ENCODE measurements at regions not wholly inside any gene's neighbourhood (a gene's known extent, or its start where the extent isn't known, plus 50 kb on each side); places are given as distances from the start of the nearest gene placed in this dataset.

GRCh38 chr11:23336961-23337360 is 476.7 kb upstream of the CCDC179 start:
- Histone ChIP-seq H3K27me3 (ENCODE audit: control insufficient read depth, insufficient read depth, low read length) (no peaks in the 10 kb centered on the region), H3K9ac (ENCODE audit: low read length) (no peak overlapping the region), H3K9me3 (ENCODE audit: control insufficient read depth, insufficient read depth, low read depth, low read length) (no peaks in the 10 kb centered on the region), H3K4me3 (ENCODE audit: low read depth, low read length) (no peak overlapping the region), H3K27ac (ENCODE audit: low read depth, low read length) (no peak overlapping the region), H3K4me1 (ENCODE audit: control insufficient read depth, insufficient read depth, low read length) (no peaks in the 10 kb centered on the region), H3K36me3 (ENCODE audit: control insufficient read depth, insufficient read depth, low read length) (no peaks in the 10 kb centered on the region)

- Histone ChIP-seq H3K36me3 (ENCODE audit: control insufficient read depth, insufficient read depth, low read length) (no peaks in the 10 kb centered on the region), H3K4me1 (ENCODE audit: control insufficient read depth, insufficient read depth, low read length) (no peaks in the 10 kb centered on the region), H3K27me3 (ENCODE audit: control insufficient read depth, insufficient read depth, low read length) (no peaks in the 10 kb centered on the region), H3K4me3 (ENCODE audit: low read depth, low read length) (no peak overlapping the region), H3K9me3 (ENCODE audit: control insufficient read depth, insufficient read depth, low read depth, low read length) (no peaks in the 10 kb centered on the region), H3K27ac (ENCODE audit: low read depth, low read length) (no peak overlapping the region), H3K9ac (ENCODE audit: low read length) (no peak overlapping the region)
Observed at GRCh38 chr11:23353611-23354010, 493.3 kb upstream of the CCDC179 start.

GRCh38 chr11:23359297-23359696 is 499.0 kb upstream of the CCDC179 start:
- no peaks in the 10 kb centered on the region for H3K27me3 ChIP-seq (ENCODE audit: control insufficient read depth, insufficient read depth, low read length)
- H3K4me3 ChIP-seq (ENCODE audit: low read depth, low read length): no peak overlapping the region
- no peak overlapping the region for H3K27ac ChIP-seq (ENCODE audit: low read depth, low read length)
- no peak overlapping the region for H3K9ac ChIP-seq (ENCODE audit: low read length)
- H3K4me1 ChIP-seq (ENCODE audit: control insufficient read depth, insufficient read depth, low read length): no peaks in the 10 kb centered on the region
- H3K9me3 ChIP-seq (ENCODE audit: control insufficient read depth, insufficient read depth, low read depth, low read length): no peaks in the 10 kb centered on the region
- no peaks in the 10 kb centered on the region for H3K36me3 ChIP-seq (ENCODE audit: control insufficient read depth, insufficient read depth, low read length)

- no peak overlapping the region for H3K4me3 ChIP-seq (ENCODE audit: low read depth, low read length)
Observed at GRCh38 chr11:23364076-23364475, 503.8 kb upstream of the CCDC179 start.

GRCh38 chr11:23370580-23371275 is 510.5 kb upstream of the CCDC179 start:
- Histone ChIP-seq H3K27me3 (ENCODE audit: control insufficient read depth, insufficient read depth, low read length) (no peaks in the 10 kb centered on the region), H3K9ac (ENCODE audit: low read length) (no peak overlapping the region), H3K27ac (ENCODE audit: low read depth, low read length) (no peak overlapping the region), H3K36me3 (ENCODE audit: control insufficient read depth, insufficient read depth, low read length) (no peaks in the 10 kb centered on the region), H3K4me3 (ENCODE audit: low read depth, low read length) (no peak overlapping the region), H3K9me3 (ENCODE audit: control insufficient read depth, insufficient read depth, low read depth, low read length) (no peaks in the 10 kb centered on the region), H3K4me1 (ENCODE audit: control insufficient read depth, insufficient read depth, low read length) (no peaks in the 10 kb centered on the region; the same call in 1 of the 2 replicates)

More at GRCh38 chr11:23364076-23364475, 503.8 kb upstream of the CCDC179 start:
- H3K9me3 ChIP-seq (ENCODE audit: control insufficient read depth, insufficient read depth, low read depth, low read length): no peaks in the 10 kb centered on the region
- no peaks in the 10 kb centered on the region for H3K27me3 ChIP-seq (ENCODE audit: control insufficient read depth, insufficient read depth, low read length)
- H3K4me1 ChIP-seq (ENCODE audit: control insufficient read depth, insufficient read depth, low read length): no peaks in the 10 kb centered on the region; the same call in 1 of the 2 replicates
- no peaks in the 10 kb centered on the region for H3K36me3 ChIP-seq (ENCODE audit: control insufficient read depth, insufficient read depth, low read length)
- H3K27ac ChIP-seq (ENCODE audit: low read depth, low read length): no peak overlapping the region
- no peak overlapping the region for H3K9ac ChIP-seq (ENCODE audit: low read length)

- Histone ChIP-seq H3K36me3 (ENCODE audit: control insufficient read depth, insufficient read depth, low read length) (no peaks in the 10 kb centered on the region), H3K27ac (ENCODE audit: low read depth, low read length) (no peak overlapping the region), H3K9ac (ENCODE audit: low read length) (no peak overlapping the region), H3K4me1 (ENCODE audit: control insufficient read depth, insufficient read depth, low read length) (no peaks in the 10 kb centered on the region), H3K9me3 (ENCODE audit: control insufficient read depth, insufficient read depth, low read depth, low read length) (no peaks in the 10 kb centered on the region), H3K27me3 (ENCODE audit: control insufficient read depth, insufficient read depth, low read length) (no peaks in the 10 kb centered on the region), H3K4me3 (ENCODE audit: low read depth, low read length) (no peak overlapping the region)
Observed at GRCh38 chr11:23377909-23378308, 517.6 kb upstream of the CCDC179 start.

GRCh38 chr11:23391031-23391430 is 530.8 kb upstream of the CCDC179 start:
- Histone ChIP-seq H3K27me3 (ENCODE audit: control insufficient read depth, insufficient read depth, low read length) (no peaks in the 10 kb centered on the region), H3K9ac (ENCODE audit: low read length) (no peak overlapping the region), H3K9me3 (ENCODE audit: control insufficient read depth, insufficient read depth, low read depth, low read length) (no peaks in the 10 kb centered on the region)

GRCh38 chr11:23398052-23398451 is 537.8 kb upstream of the CCDC179 start:
- Histone ChIP-seq H3K4me3 (ENCODE audit: low read depth, low read length) (no peak overlapping the region), H3K36me3 (ENCODE audit: control insufficient read depth, insufficient read depth, low read length) (no peaks in the 10 kb centered on the region), H3K27me3 (ENCODE audit: control insufficient read depth, insufficient read depth, low read length) (no peaks in the 10 kb centered on the region), H3K27ac (ENCODE audit: low read depth, low read length) (no peak overlapping the region), H3K4me1 (ENCODE audit: control insufficient read depth, insufficient read depth, low read length) (no peaks in the 10 kb centered on the region), H3K9ac (ENCODE audit: low read length) (no peak overlapping the region), H3K9me3 (ENCODE audit: control insufficient read depth, insufficient read depth, low read depth, low read length) (no peaks in the 10 kb centered on the region)

More at GRCh38 chr11:23391031-23391430, 530.8 kb upstream of the CCDC179 start:
- H3K36me3 ChIP-seq (ENCODE audit: control insufficient read depth, insufficient read depth, low read length): no peaks in the 10 kb centered on the region
- 0 out of 2 replicates have a peak, but pooled peaks cover 3% of the 10 kb centered on the region for H3K4me1 ChIP-seq (ENCODE audit: control insufficient read depth, insufficient read depth, low read length)
- H3K4me3 ChIP-seq (ENCODE audit: low read depth, low read length): no peak overlapping the region
- H3K27ac ChIP-seq (ENCODE audit: low read depth, low read length): no peak overlapping the region

DNA sequence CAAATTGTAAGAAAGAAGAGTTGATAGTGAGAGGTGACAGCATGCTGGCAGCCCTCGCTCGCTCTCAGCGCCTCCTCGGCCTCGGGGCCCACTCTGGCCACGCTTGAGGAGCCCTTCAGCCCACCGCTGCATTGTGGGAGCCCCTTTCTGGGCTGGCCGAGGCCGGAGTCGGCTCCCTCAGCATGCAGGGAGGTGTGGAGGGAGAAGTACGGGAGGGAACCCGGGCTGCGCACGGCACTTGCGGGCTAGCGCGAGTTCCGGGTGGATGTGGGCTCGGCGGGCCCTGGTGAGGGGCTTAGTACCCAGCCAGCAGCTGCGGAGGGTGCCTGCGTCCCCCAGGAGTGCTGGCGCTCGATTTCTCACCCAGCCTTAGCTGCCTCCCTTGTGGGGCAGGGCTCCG is 539.7 kb upstream of the CCDC179 start:
- Histone ChIP-seq H3K4me3 (ENCODE audit: low read depth, low read length) (no peak overlapping the region), H3K27me3 (ENCODE audit: control insufficient read depth, insufficient read depth, low read length) (no peaks in the 10 kb centered on the region), H3K9ac (ENCODE audit: low read length) (no peak overlapping the region), H3K27ac (ENCODE audit: low read depth, low read length) (no peak overlapping the region), H3K9me3 (ENCODE audit: control insufficient read depth, insufficient read depth, low read depth, low read length) (peaks cover 15% of the 10 kb centered on the region), H3K4me1 (ENCODE audit: control insufficient read depth, insufficient read depth, low read length) (no peaks in the 10 kb centered on the region), H3K36me3 (ENCODE audit: control insufficient read depth, insufficient read depth, low read length) (no peaks in the 10 kb centered on the region)

GRCh38 chr11:23403210-23404185 is 543.2 kb upstream of the CCDC179 start:
- no peak overlapping the region for H3K4me3 ChIP-seq (ENCODE audit: low read depth, low read length)
- H3K27me3 ChIP-seq (ENCODE audit: control insufficient read depth, insufficient read depth, low read length): no peaks in the 10 kb centered on the region
- no peak overlapping the region for H3K27ac ChIP-seq (ENCODE audit: low read depth, low read length)
- H3K36me3 ChIP-seq (ENCODE audit: control insufficient read depth, insufficient read depth, low read length): no peaks in the 10 kb centered on the region
- no peak overlapping the region for H3K9ac ChIP-seq (ENCODE audit: low read length)
- no peaks in the 10 kb centered on the region for H3K4me1 ChIP-seq (ENCODE audit: control insufficient read depth, insufficient read depth, low read length)
- peaks cover 25% of the 10 kb centered on the region for H3K9me3 ChIP-seq (ENCODE audit: control insufficient read depth, insufficient read depth, low read depth, low read length)

Data from HUES6 (cell line).